Left lung (tissue), 4 donors: ENCODE measurements at regions not wholly inside any gene's neighbourhood (a gene's known extent, or its start where the extent isn't known, plus 50 kb on each side); places are given as distances from the start of the nearest gene placed in this dataset.

ENCODE experiments used
- ATAC-seq: fragments of 200-7000 bp; cut with Tn5 transposase; one replicate; pipeline ENCODE4 v1.9.1; 2020; ENCODE audit warnings: moderate library complexity
- DNase-seq, 4 donors: peaks; one replicate each; pipeline ENCODE4 v3.0.0-alpha.2; 2013 to 2020
- H3K27ac ChIP-seq, 2 donors: fragments of 200-600 bp; sonication (generic) in 1 of 2; one replicate each; pipeline versions ENCODE4 v1.5.0 to v1.8.0; 2020 to 2021
- H3K27me3 ChIP-seq, 2 donors: fragments of 200-600 bp; sonication (generic) in 1 of 2; one replicate each; pipeline versions ENCODE4 v1.5.0 to v1.8.0; 2020 to 2021
- H3K36me3 ChIP-seq, 2 donors: fragments of 200-600 bp; sonication (generic) in 1 of 2; one replicate each; pipeline versions ENCODE4 v1.5.0 to v1.8.0; 2020 to 2021
- H3K4me1 ChIP-seq, 2 donors: fragments of 200-600 bp; one replicate each; pipeline ENCODE4 v1.8.0; 2021
- H3K4me3 ChIP-seq, 2 donors: fragments of 200-600 bp; sonication (generic) in 1 of 2; one replicate each; pipeline versions ENCODE4 v1.5.0 to v1.8.0; 2020 to 2021; ENCODE audit warnings: mild to moderate bottlenecking in 1 of 2
- H3K9me3 ChIP-seq, 2 donors: fragments of 200-600 bp; sonication (generic) in 1 of 2; one replicate each; pipeline versions ENCODE4 v1.5.0 to v1.8.0; 2020 to 2021
- intact Hi-C, 2 donors: fragments of 100-400 bp; cut with DNase I; formaldehyde crosslinking; loops; one replicate each; pipeline versions ENCODE4 v1.11.2 to v1.14.2; 2022
- TF ChIP-seq, protein P1 (sequence below), 2 donors: fragments of 200-600 bp; sonication (generic) in 1 of 2; IDR thresholded peaks; one replicate each; pipeline versions ENCODE4 v1.5.0 to v1.8.0; 2021; ENCODE audit warnings: antibody characterized with exemption in 2 of 2
- donor health status: DM: no; HTN: yes; CAD: no.
- donor health status: DM: no; HTN: no; CAD: no.

DNA sequence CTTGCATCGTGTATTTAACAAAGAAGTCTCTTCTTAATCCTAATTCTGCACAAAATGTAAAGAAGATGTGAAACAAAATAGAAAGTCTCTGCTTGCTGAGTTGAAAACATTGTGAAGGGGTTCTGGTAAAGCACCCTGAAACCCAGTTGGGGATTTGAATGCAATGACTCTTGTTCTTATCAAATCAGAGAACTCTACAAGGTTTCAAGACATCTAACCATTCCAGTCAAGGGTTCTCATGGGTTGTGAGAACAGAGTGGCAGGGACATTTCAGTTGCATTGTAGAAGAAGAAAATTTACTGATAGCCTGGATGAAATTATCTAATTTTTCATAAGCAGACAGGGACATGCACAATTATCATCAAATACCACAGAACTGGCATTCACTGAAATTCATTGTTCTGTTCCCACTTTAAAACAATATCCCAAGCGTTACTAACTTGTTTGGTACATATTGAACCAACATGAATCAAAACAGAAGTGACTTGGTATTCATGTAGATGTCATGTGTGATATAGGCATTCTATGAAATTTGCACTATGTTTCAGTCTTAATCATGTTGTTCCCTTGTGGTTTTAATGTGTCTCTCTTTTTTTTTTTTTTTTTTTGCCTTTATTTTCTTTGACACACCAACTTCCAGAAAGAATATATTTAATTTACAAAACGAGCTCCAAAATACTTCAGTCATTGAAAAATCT is 563.3 kb downstream of the IRX1 start:
- DNase-seq (no peak), ATAC-seq (no peak)
- intact Hi-C loops, result no loop called here
- no peak overlapping the region for H3K27ac ChIP-seq
- no peaks in the 10 kb centered on the region for H3K36me3 ChIP-seq
- H3K4me1 ChIP-seq, result no peaks in the 10 kb centered on the region
- no peaks in the 10 kb centered on the region for H3K27me3 ChIP-seq
- H3K9me3 ChIP-seq, result no peaks in the 10 kb centered on the region
- TF ChIP-seq, protein P1, sequence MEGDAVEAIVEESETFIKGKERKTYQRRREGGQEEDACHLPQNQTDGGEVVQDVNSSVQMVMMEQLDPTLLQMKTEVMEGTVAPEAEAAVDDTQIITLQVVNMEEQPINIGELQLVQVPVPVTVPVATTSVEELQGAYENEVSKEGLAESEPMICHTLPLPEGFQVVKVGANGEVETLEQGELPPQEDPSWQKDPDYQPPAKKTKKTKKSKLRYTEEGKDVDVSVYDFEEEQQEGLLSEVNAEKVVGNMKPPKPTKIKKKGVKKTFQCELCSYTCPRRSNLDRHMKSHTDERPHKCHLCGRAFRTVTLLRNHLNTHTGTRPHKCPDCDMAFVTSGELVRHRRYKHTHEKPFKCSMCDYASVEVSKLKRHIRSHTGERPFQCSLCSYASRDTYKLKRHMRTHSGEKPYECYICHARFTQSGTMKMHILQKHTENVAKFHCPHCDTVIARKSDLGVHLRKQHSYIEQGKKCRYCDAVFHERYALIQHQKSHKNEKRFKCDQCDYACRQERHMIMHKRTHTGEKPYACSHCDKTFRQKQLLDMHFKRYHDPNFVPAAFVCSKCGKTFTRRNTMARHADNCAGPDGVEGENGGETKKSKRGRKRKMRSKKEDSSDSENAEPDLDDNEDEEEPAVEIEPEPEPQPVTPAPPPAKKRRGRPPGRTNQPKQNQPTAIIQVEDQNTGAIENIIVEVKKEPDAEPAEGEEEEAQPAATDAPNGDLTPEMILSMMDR (IDR thresholded peaks at IDR 0.05), result no peak
- H3K4me3 ChIP-seq, result no peak overlapping the region

DNA sequence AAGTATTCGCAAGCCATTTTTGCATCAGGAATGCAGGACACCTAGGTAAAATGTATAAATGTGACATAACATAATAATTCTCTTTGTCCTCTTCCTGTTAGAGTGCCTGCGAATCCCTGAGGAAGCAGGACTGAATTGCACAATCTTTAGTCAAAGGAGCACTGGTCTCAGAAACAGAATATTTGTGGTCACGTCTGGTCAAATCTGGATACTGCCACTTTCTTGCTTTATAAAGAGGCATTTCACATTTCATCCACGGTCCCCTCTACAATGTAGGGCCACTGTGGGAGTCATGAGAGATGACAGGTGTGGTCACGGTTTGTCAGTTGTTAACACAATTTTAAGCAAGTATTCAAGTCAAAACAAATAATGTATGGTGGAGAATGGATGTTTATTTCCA is 564.0 kb downstream of the IRX1 start:
- Histone ChIP-seq H3K4me3 (no peak overlapping the region), H3K27me3 (no peaks in the 10 kb centered on the region), H3K4me1 (no peaks in the 10 kb centered on the region), H3K27ac (no peak overlapping the region), H3K36me3 (no peaks in the 10 kb centered on the region), H3K9me3 (no peaks in the 10 kb centered on the region)
- DNase-seq (no peak), ATAC-seq (no peak)
- TF ChIP-seq, protein P1 (IDR thresholded peaks at IDR 0.05), result no peak
- intact Hi-C loops, result no loop called here

DNA sequence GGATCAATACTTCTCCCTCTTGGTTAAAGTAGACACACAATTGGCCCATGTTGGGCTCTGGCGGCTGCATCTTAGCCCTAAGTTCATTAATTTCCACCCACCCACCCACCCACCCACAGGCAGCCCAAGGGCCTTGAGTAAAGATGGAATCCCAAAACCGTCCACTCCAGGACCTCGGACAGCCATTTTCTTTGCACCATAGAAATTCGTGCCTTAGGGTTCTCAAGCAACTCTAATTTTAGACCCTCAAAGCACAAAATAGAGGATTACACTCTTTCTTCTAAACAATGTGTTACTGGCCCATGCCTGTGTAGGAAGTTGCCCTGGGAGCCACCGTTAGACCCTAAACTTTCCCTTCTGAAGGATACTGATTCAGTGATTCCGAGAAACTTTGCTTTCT is 568.5 kb downstream of the IRX1 start:
- Histone ChIP-seq H3K9me3 (no peaks in the 10 kb centered on the region), H3K27me3 (no peaks in the 10 kb centered on the region), H3K4me3 (no peak overlapping the region), H3K4me1 (no peaks in the 10 kb centered on the region), H3K27ac (no peak overlapping the region), H3K36me3 (no peaks in the 10 kb centered on the region)
- ATAC-seq (no peak), DNase-seq (no peak)
- intact Hi-C loops, result no loop called here
- TF ChIP-seq, protein P1 (IDR thresholded peaks at IDR 0.05), result no peak

DNA sequence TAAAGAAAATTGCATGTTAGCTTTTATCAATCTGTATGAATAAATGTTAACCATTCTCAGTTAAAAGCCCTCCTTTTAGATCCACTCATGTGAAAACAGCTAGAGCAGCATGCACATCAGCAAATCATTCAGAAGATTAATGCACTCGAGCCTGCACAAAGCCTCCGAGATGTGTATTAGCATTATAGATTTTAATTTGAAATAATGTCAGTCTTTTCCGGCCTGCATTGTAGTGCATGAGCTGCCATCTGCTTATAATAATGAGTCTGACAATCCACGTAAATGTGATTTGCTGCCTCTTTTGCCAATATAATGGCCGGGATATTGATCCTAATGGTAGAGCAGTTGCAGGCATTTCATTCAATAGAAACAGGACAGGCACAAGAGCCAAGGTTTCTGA is 585.1 kb downstream of the IRX1 start:
- Histone ChIP-seq H3K27ac (no peak overlapping the region), H3K36me3 (no peaks in the 10 kb centered on the region), H3K4me1 (no peaks in the 10 kb centered on the region), H3K4me3 (no peak overlapping the region), H3K27me3 (no peaks in the 10 kb centered on the region), H3K9me3 (peaks cover 0 to 26% of the 10 kb centered on the region in 2 donors)
- TF ChIP-seq, protein P1 (IDR thresholded peaks at IDR 0.05), result no peak
- ATAC-seq, result no peak
- DNase-seq, result no peak
- intact Hi-C loops, result no loop called here

DNA sequence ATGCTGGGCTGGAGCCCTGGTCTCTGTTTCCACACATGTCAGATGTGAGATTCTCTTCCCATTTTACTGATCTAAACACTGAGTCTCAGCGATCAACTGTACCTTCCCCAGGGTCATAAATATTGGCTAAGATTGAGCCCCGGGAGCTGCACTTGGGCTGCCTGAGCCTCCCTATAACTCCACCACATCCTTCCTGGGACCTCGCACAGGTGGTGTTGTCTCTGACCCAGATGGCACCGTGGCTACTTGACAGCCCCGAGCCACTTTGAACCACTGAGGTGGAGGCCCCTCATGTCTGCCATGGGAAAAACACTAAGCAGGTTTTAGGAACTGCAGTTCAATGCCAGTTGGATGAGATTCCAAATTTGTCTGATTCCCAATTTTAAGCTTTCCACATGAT is 586.5 kb downstream of the IRX1 start:
- intact Hi-C loops, result no loop called here
- H3K4me3 ChIP-seq, result no peak overlapping the region
- no peaks in the 10 kb centered on the region for H3K27me3 ChIP-seq
- DNase-seq (no peak), ATAC-seq (no peak)
- TF ChIP-seq, protein P1 (IDR thresholded peaks at IDR 0.05), result no peak
- peaks cover 0 to 26% of the 10 kb centered on the region in 2 donors for H3K9me3 ChIP-seq
- H3K36me3 ChIP-seq, result no peaks in the 10 kb centered on the region
- H3K4me1 ChIP-seq, result no peaks in the 10 kb centered on the region
- no peak overlapping the region for H3K27ac ChIP-seq
